H7 (cell line): ENCODE measurements at regions not wholly inside any gene's neighbourhood (a gene's known extent, or its start where the extent isn't known, plus 50 kb on each side); places are given as distances from the start of the nearest gene placed in this dataset.

ENCODE experiments used
- DNase-seq: peaks from one replicate; pipeline ENCODE4 v3.0.0; 2012
- H3K27me3 ChIP-seq: 2 replicates; pipeline ENCODE4 v1.6.0; 2011; ENCODE audit warnings: mild to moderate bottlenecking, low read length; ENCODE audit not compliant: control insufficient read depth, insufficient read depth
- H3K36me3 ChIP-seq: replicated peaks from 2 replicates; pipeline ENCODE4 v1.5.1; 2011; ENCODE audit warnings: low read length; ENCODE audit not compliant: control insufficient read depth, insufficient read depth
- H3K4me3 ChIP-seq: 2 replicates; pipeline ENCODE4 v1.5.1; 2011; ENCODE audit warnings: low read depth, mild to moderate bottlenecking, control low read depth, low read length, moderate library complexity; ENCODE audit not compliant: insufficient read depth

DNA sequence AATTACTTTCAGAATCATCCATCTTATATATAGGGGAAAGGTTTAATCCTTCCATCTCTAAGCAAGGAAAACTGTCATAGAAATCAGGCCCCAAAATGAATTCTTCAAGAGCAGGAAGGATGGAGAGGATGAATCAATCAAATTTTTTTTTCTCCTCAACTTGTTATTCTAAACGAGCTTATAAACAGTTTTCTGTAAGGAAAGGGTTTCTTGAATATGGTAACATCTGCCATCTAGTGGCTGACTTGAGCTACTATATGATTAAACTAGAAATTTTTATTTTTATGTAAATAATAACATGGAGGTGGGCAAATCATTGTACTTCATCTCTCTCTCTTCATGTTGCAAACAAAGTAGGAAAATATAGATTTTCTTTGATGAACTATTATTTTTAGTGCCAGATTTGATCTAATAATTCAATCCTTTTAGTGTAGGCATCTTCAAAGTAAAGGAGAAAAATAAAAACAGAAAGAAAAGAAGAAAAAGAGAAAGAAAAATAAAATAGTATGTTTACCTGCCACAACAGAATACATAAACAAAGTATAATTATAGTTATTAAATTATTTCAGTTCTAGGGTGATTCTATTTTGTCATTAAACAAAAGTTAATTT is 146.6 kb downstream of the SERPINI1 start:
- H3K4me3 ChIP-seq: no peak overlapping the region

DNA sequence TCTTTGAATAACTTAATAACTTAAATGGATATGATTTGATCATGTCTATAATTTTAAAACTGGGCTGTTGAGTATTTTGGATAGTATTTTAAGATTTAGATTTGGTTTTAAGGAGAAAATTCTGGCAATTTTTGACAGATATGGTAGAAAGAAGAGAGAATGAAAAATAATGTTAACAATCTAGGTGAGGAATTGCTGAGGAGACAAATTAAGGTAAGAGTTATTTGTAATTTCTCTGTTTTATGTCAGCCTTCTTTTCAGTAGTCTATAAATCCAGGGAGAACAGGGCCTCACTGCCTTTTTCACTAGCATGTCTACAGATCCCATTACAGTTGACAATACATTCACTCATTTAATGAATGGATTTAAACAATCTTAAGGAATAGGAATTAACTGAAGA is 144.7 kb downstream of the SERPINI1 start:
- DNase-seq: no peak
- Histone ChIP-seq H3K4me3 (no peak overlapping the region), H3K27me3 (no peaks in the 10 kb centered on the region), H3K36me3 (no peaks in the 10 kb centered on the region)

More for the DNA sequence above, 146.6 kb downstream of the SERPINI1 start:
- H3K36me3 ChIP-seq: no peaks in the 10 kb centered on the region
- no peak for DNase-seq
- no peaks in the 10 kb centered on the region for H3K27me3 ChIP-seq

- H3K4me3 ChIP-seq: no peak overlapping the region
- no peak for DNase-seq
- no peaks in the 10 kb centered on the region for H3K36me3 ChIP-seq
- no peaks in the 10 kb centered on the region for H3K27me3 ChIP-seq
Observed at GRCh38 chr3:167876620-167877281, 141.2 kb downstream of the SERPINI1 start.
